IMR-90 (cell line): ENCODE measurements at regions not wholly inside any gene's neighbourhood (a gene's known extent, or its start where the extent isn't known, plus 50 kb on each side); places are given as distances from the start of the nearest gene placed in this dataset.

Source experiments
- ATAC-seq: fragments of 200-7000 bp; cut with Tn5 transposase; 2 replicates; pipeline ENCODE4 v1.9.1; 2020; ENCODE audit warnings: low read depth, mild to moderate bottlenecking, moderate library complexity
- BruUV-seq: library from RNA; stranded (reverse); fragments of 400-500 nt; replicated peaks from 2 replicates; lab custom pipeline; 2021; lab: Mats Ljungman, UMichigan
- CTCF ChIA-PET: fragments of 300-600 bp; formaldehyde crosslinking; extraction: SDS; loops from one replicate; lab custom pipeline; 2021; ENCODE audit warnings: antibody characterized with exemption; lab: Yijun Ruan, JAX
- POLR2A ChIA-PET: fragments of 300-600 bp; sonication (Branson Sonifier 250); formaldehyde crosslinking; loops from one replicate; lab custom pipeline; 2022; ENCODE audit warnings: antibody characterized with exemption; ENCODE audit not compliant: unreplicated experiment; lab: Charles Lee
- DNase-seq: peaks from one replicate; pipeline ENCODE4 v3.0.0; 2013
- H2AFZ ChIP-seq: replicated peaks from 2 replicates; pipeline ENCODE3; 2013; ENCODE audit warnings: low read length, mild to moderate bottlenecking; ENCODE audit not compliant: poor library complexity
- H2AK5ac ChIP-seq: 2 replicates; pipeline ENCODE4 v1.6.1; 2013; ENCODE audit warnings: low read depth, low read length, inconsistent platforms
- H2AK9ac ChIP-seq: replicated peaks from 2 replicates; pipeline ENCODE3; 2013; ENCODE audit warnings: mild to moderate bottlenecking, low read depth, low read length, moderate library complexity; ENCODE audit not compliant: poor library complexity
- H2BK120ac ChIP-seq: 2 replicates; pipeline ENCODE4 v1.6.1; 2013; ENCODE audit warnings: low read depth, low read length, inconsistent platforms
- H2BK15ac ChIP-seq: 3 replicates; pipeline ENCODE4 v1.6.1; 2013; ENCODE audit warnings: low read depth, low read length, inconsistent platforms
- H2BK20ac ChIP-seq: 2 replicates; pipeline ENCODE4 v1.6.1; 2013; ENCODE audit warnings: low read depth, mild to moderate bottlenecking, inconsistent platforms, low read length, moderate library complexity
- H2BK5ac ChIP-seq: 2 replicates; pipeline ENCODE4 v1.6.1; 2013; ENCODE audit warnings: mild to moderate bottlenecking, low read depth, low read length, inconsistent platforms; ENCODE audit not compliant: poor library complexity, severe bottlenecking
- H3K14ac ChIP-seq: replicated peaks from 2 replicates; pipeline ENCODE4 v1.6.1; 2013; ENCODE audit warnings: low read depth, low read length, inconsistent platforms
- H3K18ac ChIP-seq: 2 replicates; pipeline ENCODE4 v1.6.1; 2013; ENCODE audit warnings: low read depth, low read length, control low read depth
- H3K23ac ChIP-seq: 2 replicates; pipeline ENCODE4 v1.6.1; 2013; ENCODE audit warnings: low read depth, low read length, inconsistent platforms
- H3K27ac ChIP-seq: 2 replicates; pipeline ENCODE4 v1.5.1; 2013; ENCODE audit warnings: mild to moderate bottlenecking, control low read depth, low read length; ENCODE audit not compliant: insufficient read depth
- H3K27me3 ChIP-seq: 2 replicates; pipeline ENCODE4 v1.6.1; 2013; ENCODE audit warnings: low read length; ENCODE audit not compliant: control insufficient read depth, insufficient read depth
- H3K36me3 ChIP-seq: 2 replicates; pipeline ENCODE4 v1.6.1; 2013; ENCODE audit warnings: low read length, mixed read lengths; ENCODE audit not compliant: control insufficient read depth, insufficient read depth
- H3K4ac ChIP-seq: 2 replicates; pipeline ENCODE4 v1.6.1; 2013; ENCODE audit warnings: low read depth, low read length, inconsistent platforms
- H3K4me1 ChIP-seq: 2 replicates; pipeline ENCODE4 v1.6.1; 2013; ENCODE audit warnings: low read length, mixed read lengths; ENCODE audit not compliant: control insufficient read depth, insufficient read depth
- H3K4me2 ChIP-seq: 2 replicates; pipeline ENCODE4 v1.6.1; 2013; ENCODE audit warnings: low read depth, mild to moderate bottlenecking, control low read depth, low read length, moderate library complexity
- H3K4me3 ChIP-seq: 2 replicates; pipeline ENCODE4 v1.5.1; 2013; ENCODE audit warnings: low read depth, mild to moderate bottlenecking, control low read depth, low read length, moderate library complexity; ENCODE audit not compliant: insufficient read depth
- H3K56ac ChIP-seq: 2 replicates; pipeline ENCODE4 v1.6.1; 2013; ENCODE audit warnings: low read length, inconsistent platforms; ENCODE audit not compliant: insufficient read depth; ENCODE audit errors: extremely low read depth
- H3K79me1 ChIP-seq, 2 experiments: 2 replicates each; pipeline ENCODE4 v1.6.1; 2013; ENCODE audit warnings: low read length in 2 of 2, inconsistent platforms in 1 of 2, low read depth in 1 of 2
- H3K9ac ChIP-seq: 2 replicates; pipeline ENCODE4 v1.6.1; 2013; ENCODE audit warnings: low read depth, low read length, control low read depth
- H3K9me1 ChIP-seq: 2 replicates; pipeline ENCODE4 v1.6.1; 2013; ENCODE audit warnings: low read length, inconsistent platforms; ENCODE audit not compliant: insufficient read depth
- H3K9me3 ChIP-seq: 2 replicates; pipeline ENCODE4 v1.6.1; 2013; ENCODE audit warnings: low read length; ENCODE audit not compliant: control insufficient read depth, insufficient read depth
- H4K20me1 ChIP-seq: 2 replicates; pipeline ENCODE4 v1.6.1; 2013; ENCODE audit warnings: low read length, inconsistent platforms; ENCODE audit not compliant: insufficient read depth
- H4K5ac ChIP-seq: 2 replicates; pipeline ENCODE4 v1.6.1; 2013; ENCODE audit warnings: mild to moderate bottlenecking, low read depth, low read length, control low read depth
- H4K8ac ChIP-seq, 2 experiments: 2 replicates each; pipeline ENCODE4 v1.6.1; 2013; ENCODE audit warnings: low read depth in 2 of 2, low read length in 2 of 2, control low read depth in 1 of 2, inconsistent platforms in 1 of 2
- H4K91ac ChIP-seq: 2 replicates; pipeline ENCODE4 v1.6.1; 2013; ENCODE audit warnings: low read depth, low read length, inconsistent platforms; ENCODE audit not compliant: insufficient read depth
- BHLHE40 ChIP-seq: fragments of 150-350 bp; IDR thresholded peaks from 2 replicates; pipeline ENCODE4 v1.6.1; 2016; ENCODE audit warnings: mild to moderate bottlenecking, low read depth, low read length
- CHD1 ChIP-seq: IDR thresholded peaks from 2 replicates; pipeline ENCODE4 v1.6.1; 2012; ENCODE audit warnings: low read depth, low read length, improper control_type of control experiment
- CTCF ChIP-seq: conservative IDR thresholded peaks from 2 replicates; pipeline ENCODE4 v1.5.1; 2012; ENCODE audit warnings: mild to moderate bottlenecking, low read depth, low read length, improper control_type of control experiment
- ELK1 ChIP-seq: fragments of 150-350 bp; IDR thresholded peaks from 2 replicates; pipeline ENCODE4 v1.6.1; 2016; ENCODE audit warnings: low read depth, mild to moderate bottlenecking, low read length, moderate library complexity, borderline replicate concordance
- MAFK ChIP-seq: IDR thresholded peaks from 2 replicates; pipeline ENCODE4 v1.6.1; 2012; ENCODE audit warnings: low read depth, low read length, improper control_type of control experiment
- NFE2L2 ChIP-seq: fragments of 150-350 bp; IDR thresholded peaks from 2 replicates; pipeline ENCODE4 v1.6.1; 2016; ENCODE audit warnings: low read depth, mild to moderate bottlenecking, low read length
- RAD21 ChIP-seq: IDR thresholded peaks from 2 replicates; pipeline ENCODE4 v1.6.1; 2012; ENCODE audit warnings: low read length, improper control_type of control experiment
- RCOR1 ChIP-seq: IDR thresholded peaks from 2 replicates; pipeline ENCODE4 v1.6.1; 2012; ENCODE audit warnings: mild to moderate bottlenecking, low read length, improper control_type of control experiment; ENCODE audit not compliant: insufficient replicate concordance
- RFX5 ChIP-seq: IDR thresholded peaks from 2 replicates; pipeline ENCODE4 v1.8.0; 2012; ENCODE audit warnings: low read depth, mild to moderate bottlenecking, low read length, moderate library complexity
- WGBS, 2 experiments: methylation state at CpG; one replicate each; pipeline versions ENCODE4 v1.1.5 to v1.1.7; 2013; ENCODE audit warnings: missing lambda C conversion rate in 2 of 2; ENCODE audit not compliant: insufficient read length in 1 of 2; ENCODE audit errors: extremely low coverage in 2 of 2; 5-methylcytosine and 5-hydroxymethylcytosine counted together
- dilution Hi-C: fragments of 300-500 bp; cut with HindIII; formaldehyde crosslinking; loops from one replicate; pipeline ENCODE4 v1.14.3; 2018; ENCODE audit warnings: low sequenced_read_pairs; ENCODE audit not compliant: unreplicated experiment
- in situ Hi-C: fragments of 300-500 bp; cut with MboI; formaldehyde crosslinking; loops from 3 replicates; pipeline ENCODE4 v1.14.3; 2019; ENCODE audit warnings: low sequenced_read_pairs, inconsistent platforms, mixed read lengths
- intact Hi-C: fragments of 100-400 bp; cut with micrococcal nuclease; formaldehyde crosslinking; loops from 2 replicates; pipeline ENCODE4 v1.10.0; 2022

- H2BK5ac ChIP-seq, result no peak overlapping the region
- intact Hi-C loops (loop anchor here (5.0 kb wide), 1 partner anchor 858 kb away; no protein-coding TSS in a partner anchor), in situ Hi-C loops (no loop called here), dilution Hi-C loops (no loop called here)
- H3K79me1 ChIP-seq, result no peaks in the 10 kb centered on the region
- H4K8ac ChIP-seq, result no peak overlapping the region
- no peaks in the 10 kb centered on the region for H3K9me1 ChIP-seq
- TF ChIP-seq CTCF, result no peak
- TF ChIP-seq MAFK, result no peak
- no peak for TF ChIP-seq RCOR1
- TF ChIP-seq NFE2L2, result no peak
- no peak for TF ChIP-seq BHLHE40
- TF ChIP-seq RAD21, result no peak
- TF ChIP-seq ELK1, result no peak
- TF ChIP-seq CHD1, result no peak
- no peak for TF ChIP-seq RFX5
- H3K27me3 ChIP-seq, result peaks cover 39% of the 10 kb centered on the region
- H3K9me3 ChIP-seq, result peaks cover 4% of the 10 kb centered on the region; the same call in 1 of the 2 replicates
- H3K9ac ChIP-seq, result no peak overlapping the region
- no peak overlapping the region for H3K56ac ChIP-seq
- ChIA-PET POLR2A (no interaction called here), CTCF (no interaction called here)
- ATAC-seq (no peak), DNase-seq (no peak)
- no peak overlapping the region for H2BK120ac ChIP-seq
- H2BK20ac ChIP-seq, result no peak overlapping the region
- H3K4me3 ChIP-seq, result no peak overlapping the region
- no peak overlapping the region for H3K18ac ChIP-seq
- no peak overlapping the region for H2AK9ac ChIP-seq
- no peak overlapping the region for H2AFZ ChIP-seq
- no peak overlapping the region for H2AK5ac ChIP-seq
- H3K14ac ChIP-seq, result no peak overlapping the region
- no peak overlapping the region for H3K4me2 ChIP-seq
- H3K36me3 ChIP-seq, result no peaks in the 10 kb centered on the region
- H4K91ac ChIP-seq, result no peak overlapping the region
- H3K27ac ChIP-seq, result no peak overlapping the region
- no peak overlapping the region for H3K4ac ChIP-seq
- no peaks in the 10 kb centered on the region for H3K4me1 ChIP-seq
- H2BK15ac ChIP-seq, result no peak overlapping the region
- no peak overlapping the region for H4K5ac ChIP-seq
- no peak overlapping the region for H3K23ac ChIP-seq
- no CpG with 5 or more reads among the region's 3 CpGs for WGBS, 2 experiments
- no peaks in the 10 kb centered on the region for H4K20me1 ChIP-seq
- BruUV-seq, result no TSS peak
Observed at GRCh38 chr13:95474992-95475391, 77.5 kb upstream of the CLDN10 start.
